HT-29 (cell line): ENCODE measurements at regions not wholly inside any gene's neighbourhood (a gene's known extent, or its start where the extent isn't known, plus 50 kb on each side); places are given as distances from the start of the nearest gene placed in this dataset.

Experiments
- DNase-seq: peaks from one replicate; pipeline ENCODE4 v3.0.0-alpha.2; 2015; ENCODE audit warnings: low spot score

- no peak for DNase-seq
These were observed 357.5 kb upstream of the ETAA1 start for GRCh38 chr2:67039517-67040103.

GRCh38 chr2:67041051-67041450 lies 356.1 kb upstream of the ETAA1 start:
- DNase-seq: no peak

GRCh38 chr2:67043781-67044478 lies 353.2 kb upstream of the ETAA1 start:
- DNase-seq: no peak

- no peak for DNase-seq
These were observed 350.5 kb upstream of the ETAA1 start for GRCh38 chr2:67046591-67046990.

GRCh38 chr2:67048314-67048713 lies 348.8 kb upstream of the ETAA1 start:
- DNase-seq: no peak

- no peak for DNase-seq
These were observed 346.5 kb upstream of the ETAA1 start for GRCh38 chr2:67050622-67051021.

GRCh38 chr2:67054728-67055127 lies 342.4 kb upstream of the ETAA1 start:
- DNase-seq: no peak

GRCh38 chr2:67055387-67056304 lies 341.5 kb upstream of the ETAA1 start:
- no peak for DNase-seq

GRCh38 chr2:67057123-67057522 lies 340.0 kb upstream of the ETAA1 start:
- DNase-seq: no peak

- DNase-seq: no peak
These were observed 339.0 kb upstream of the ETAA1 start for GRCh38 chr2:67057901-67058703.

GRCh38 chr2:67065046-67065445 lies 332.1 kb upstream of the ETAA1 start:
- DNase-seq: no peak

GRCh38 chr2:67066782-67067181 lies 330.4 kb upstream of the ETAA1 start:
- no peak for DNase-seq

- no peak for DNase-seq
These were observed 329.5 kb upstream of the ETAA1 start for GRCh38 chr2:67067656-67068055.

- DNase-seq: no peak
These were observed 326.3 kb upstream of the ETAA1 start for GRCh38 chr2:67070826-67071225.

GRCh38 chr2:67075056-67075455 lies 322.1 kb upstream of the ETAA1 start:
- no peak for DNase-seq

- no peak for DNase-seq
These were observed 321.4 kb upstream of the ETAA1 start for GRCh38 chr2:67075530-67076238.

GRCh38 chr2:67076239-67076624 lies 320.9 kb upstream of the ETAA1 start:
- DNase-seq: no peak

GRCh38 chr2:67079729-67080128 lies 317.4 kb upstream of the ETAA1 start:
- DNase-seq: no peak

- no peak for DNase-seq
These were observed 314.3 kb upstream of the ETAA1 start for GRCh38 chr2:67082813-67083212.

GRCh38 chr2:67083951-67084350 lies 313.2 kb upstream of the ETAA1 start:
- no peak for DNase-seq

GRCh38 chr2:67085146-67085545 lies 312.0 kb upstream of the ETAA1 start:
- no peak for DNase-seq
